ENCODE measurements at regions not wholly inside any gene's neighbourhood (a gene's known extent, or its start where the extent isn't known, plus 50 kb on each side); places are given as distances from the start of the nearest gene placed in this dataset.

DNA sequence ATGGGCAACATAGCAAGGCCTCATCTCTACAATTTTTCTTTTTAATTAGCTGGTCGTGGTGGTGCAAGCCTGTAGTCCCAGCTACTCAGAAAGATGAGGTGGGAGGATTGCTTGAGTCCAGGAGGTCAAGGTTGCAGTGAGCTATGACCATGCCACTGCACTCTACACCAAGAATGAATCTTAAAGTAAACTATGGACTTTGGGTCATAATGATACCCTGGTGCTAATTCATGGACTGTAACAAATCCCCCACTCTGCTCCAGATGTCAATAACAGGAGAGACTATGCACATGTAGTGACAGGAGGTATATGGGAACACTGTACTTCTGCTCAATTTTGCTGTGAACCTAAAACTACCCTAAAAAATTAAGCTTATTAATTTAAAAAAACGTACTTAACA, 155.4 kb downstream of the CEMIP2 start:
- no peaks in the 10 kb centered on the region for H3K36me3 ChIP-seq
- H3K4me3 ChIP-seq: no peak overlapping the region
- DNase-seq: no peak
- no peak overlapping the region for H3K27ac ChIP-seq
- intact Hi-C loops (cut with DNase I): loop anchor here in 1 of 10 donors (5.0 kb wide), 1 partner anchor 89 kb away; no protein-coding TSS in a partner anchor
- ATAC-seq: no peak
- peaks cover 0 to 35% (median 8%) of the 10 kb centered on the region in 11 donors for H3K9me3 ChIP-seq
- no peaks in the 10 kb centered on the region for H3K4me1 ChIP-seq
- 72 to 77% methylated on average over 2 of the region's 2 CpGs for WGBS, 2 donors
- TF ChIP-seq, protein P1, sequence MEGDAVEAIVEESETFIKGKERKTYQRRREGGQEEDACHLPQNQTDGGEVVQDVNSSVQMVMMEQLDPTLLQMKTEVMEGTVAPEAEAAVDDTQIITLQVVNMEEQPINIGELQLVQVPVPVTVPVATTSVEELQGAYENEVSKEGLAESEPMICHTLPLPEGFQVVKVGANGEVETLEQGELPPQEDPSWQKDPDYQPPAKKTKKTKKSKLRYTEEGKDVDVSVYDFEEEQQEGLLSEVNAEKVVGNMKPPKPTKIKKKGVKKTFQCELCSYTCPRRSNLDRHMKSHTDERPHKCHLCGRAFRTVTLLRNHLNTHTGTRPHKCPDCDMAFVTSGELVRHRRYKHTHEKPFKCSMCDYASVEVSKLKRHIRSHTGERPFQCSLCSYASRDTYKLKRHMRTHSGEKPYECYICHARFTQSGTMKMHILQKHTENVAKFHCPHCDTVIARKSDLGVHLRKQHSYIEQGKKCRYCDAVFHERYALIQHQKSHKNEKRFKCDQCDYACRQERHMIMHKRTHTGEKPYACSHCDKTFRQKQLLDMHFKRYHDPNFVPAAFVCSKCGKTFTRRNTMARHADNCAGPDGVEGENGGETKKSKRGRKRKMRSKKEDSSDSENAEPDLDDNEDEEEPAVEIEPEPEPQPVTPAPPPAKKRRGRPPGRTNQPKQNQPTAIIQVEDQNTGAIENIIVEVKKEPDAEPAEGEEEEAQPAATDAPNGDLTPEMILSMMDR (IDR thresholded peaks at IDR 0.05): no peak
- no peaks in the 10 kb centered on the region for H3K27me3 ChIP-seq

DNA sequence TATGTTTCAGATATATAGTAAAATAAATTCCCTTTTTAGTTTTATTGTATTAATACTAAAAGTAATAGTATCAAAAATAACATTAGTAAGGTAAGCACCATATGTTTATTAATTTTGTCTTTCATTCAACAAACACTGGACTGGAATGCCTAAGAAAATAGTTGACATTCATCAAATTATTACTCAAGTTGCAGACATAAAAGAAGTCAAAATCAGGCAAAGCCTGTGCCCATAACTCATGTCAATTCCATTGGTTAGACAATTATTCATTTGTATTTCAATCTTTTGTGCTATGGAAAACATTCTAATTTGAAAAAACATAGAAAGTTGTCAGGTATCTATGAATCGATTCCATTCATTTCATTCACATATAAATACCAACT, 158.9 kb downstream of the CEMIP2 start:
- intact Hi-C loops (cut with DNase I): loop anchor here in 5 of 10 donors (5.0 to 10.0 kb wide), 7 partner anchors 98 to 415 kb away; partner anchors contain the start of gene CEMIP2 (in 3 of the 5)
- DNase-seq (no peak), ATAC-seq (no peak)
- Histone ChIP-seq H3K36me3 (no peaks in the 10 kb centered on the region), H3K4me1 (no peaks in the 10 kb centered on the region), H3K27me3 (no peaks in the 10 kb centered on the region), H3K27ac (no peak overlapping the region), H3K9me3 (peaks cover 0 to 19% (median 8%) of the 10 kb centered on the region in 11 donors), H3K4me3 (no peak overlapping the region)
- WGBS, 2 donors: 92 to 96% methylated on average over 1 of the region's 1 CpG
- TF ChIP-seq, protein P1 (IDR thresholded peaks at IDR 0.05): no peak

DNA sequence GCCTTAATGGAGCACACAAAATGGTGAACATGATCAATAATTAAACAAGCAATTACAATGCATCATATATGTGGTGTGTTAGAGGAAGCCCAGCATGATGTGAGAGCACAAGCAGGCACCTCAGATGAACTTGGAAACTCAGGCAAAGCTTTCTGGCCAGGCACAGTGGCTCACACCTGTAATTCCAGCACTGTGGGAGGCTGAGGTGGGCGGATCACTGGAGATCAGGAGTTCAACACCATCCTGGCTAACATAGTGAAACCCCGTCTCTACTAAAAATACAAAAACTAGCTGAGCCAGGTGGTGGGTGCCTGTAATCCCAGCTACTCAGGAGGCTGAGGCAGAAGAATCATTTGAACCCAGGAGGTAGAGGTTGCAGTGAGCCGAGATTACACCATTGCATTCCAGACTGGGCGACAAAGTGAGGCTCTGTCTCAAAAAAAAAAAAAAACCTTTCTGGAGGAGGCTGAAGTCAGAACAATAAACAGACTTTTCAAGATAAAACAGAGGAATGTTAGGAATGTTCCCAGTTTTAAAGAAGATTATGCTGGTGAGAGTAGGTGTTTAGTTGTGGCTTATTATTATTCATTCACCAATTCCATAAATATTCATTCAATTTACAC, 159.4 kb downstream of the CEMIP2 start:
- H3K9me3 ChIP-seq: peaks cover 0 to 19% (median 8%) of the 10 kb centered on the region in 11 donors
- no peak overlapping the region for H3K27ac ChIP-seq
- no peaks in the 10 kb centered on the region for H3K27me3 ChIP-seq
- no peaks in the 10 kb centered on the region for H3K4me1 ChIP-seq
- no peak for DNase-seq
- H3K36me3 ChIP-seq: no peaks in the 10 kb centered on the region
- WGBS, 2 donors: 66 to 75% methylated on average over 4 of the region's 4 CpGs
- TF ChIP-seq, protein P1 (IDR thresholded peaks at IDR 0.05): no peak
- intact Hi-C loops (cut with DNase I): loop anchor here in 5 of 10 donors (5.0 to 10.0 kb wide), 7 partner anchors 98 to 416 kb away; partner anchors contain the start of gene CEMIP2 (in 3 of the 5)
- no peak overlapping the region for H3K4me3 ChIP-seq
- no peak for ATAC-seq

DNA sequence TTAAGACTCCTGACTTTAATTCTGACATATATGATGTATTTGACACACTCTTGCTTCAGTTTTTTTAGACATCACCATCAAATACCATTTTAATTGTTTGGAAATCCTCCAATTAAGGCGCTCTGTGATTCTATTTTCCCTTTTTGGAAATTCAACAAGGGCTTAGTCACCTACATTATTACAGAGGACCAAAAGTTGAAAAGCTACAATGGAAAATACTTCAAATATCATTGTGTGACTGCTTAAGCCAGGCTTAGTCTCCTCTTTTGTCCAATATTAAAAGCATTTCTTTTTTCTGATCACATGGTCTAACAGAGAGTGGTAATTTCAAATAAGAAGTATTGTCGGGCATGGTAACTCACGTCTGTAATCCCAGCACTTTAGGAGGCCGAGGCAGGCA, 160.3 kb downstream of the CEMIP2 start:
- TF ChIP-seq, protein P1 (IDR thresholded peaks at IDR 0.05): no peak
- 90 to 92% methylated on average over 4 of the region's 4 CpGs for WGBS, 2 donors
- Histone ChIP-seq H3K4me3 (no peak overlapping the region), H3K36me3 (no peaks in the 10 kb centered on the region), H3K27me3 (no peaks in the 10 kb centered on the region), H3K9me3 (peaks cover 0 to 19% (median 8%) of the 10 kb centered on the region in 11 donors), H3K4me1 (no peaks in the 10 kb centered on the region), H3K27ac (no peak overlapping the region)
- intact Hi-C loops (cut with DNase I): loop anchor here in 5 of 10 donors (5.0 to 10.0 kb wide), 7 partner anchors 99 to 417 kb away; partner anchors contain the start of gene CEMIP2 (in 3 of the 5)
- ATAC-seq (no peak), DNase-seq (no peak)
